ENCODE measurements at regions not wholly inside any gene's neighbourhood (a gene's known extent, or its start where the extent isn't known, plus 50 kb on each side); places are given as distances from the start of the nearest gene placed in this dataset.

DNA sequence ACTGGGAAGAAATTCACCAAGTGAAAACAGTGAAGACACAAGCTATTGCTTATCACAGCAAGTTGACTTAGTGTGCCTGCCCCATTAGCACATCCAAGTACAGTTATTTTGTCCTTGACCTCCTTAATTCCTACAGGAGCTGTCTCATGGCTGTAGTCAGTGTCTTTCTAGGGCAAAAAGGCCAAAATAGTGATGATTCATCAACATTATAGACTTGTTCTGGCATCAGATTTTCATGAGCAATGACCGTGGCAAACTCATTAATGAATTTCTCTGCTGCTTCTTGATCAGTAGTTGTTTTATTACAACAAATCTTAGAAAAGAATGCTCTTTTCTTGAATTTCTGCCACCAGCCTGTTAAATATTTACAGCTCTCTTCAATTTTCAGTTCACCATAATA, 1169.3 kb upstream of the DDX18 start:
- intact Hi-C loops (cut with DNase I): no loop called here
- DNase-seq (ENCODE audit: low spot score) (no peak), ATAC-seq (no peak)

- intact Hi-C loops (cut with DNase I): no loop called here
- no peak for ATAC-seq
- no peak for DNase-seq (ENCODE audit: low spot score)
These were observed 1145.8 kb upstream of the DDX18 start for GRCh38 chr2:116668691-116669090.

DNA sequence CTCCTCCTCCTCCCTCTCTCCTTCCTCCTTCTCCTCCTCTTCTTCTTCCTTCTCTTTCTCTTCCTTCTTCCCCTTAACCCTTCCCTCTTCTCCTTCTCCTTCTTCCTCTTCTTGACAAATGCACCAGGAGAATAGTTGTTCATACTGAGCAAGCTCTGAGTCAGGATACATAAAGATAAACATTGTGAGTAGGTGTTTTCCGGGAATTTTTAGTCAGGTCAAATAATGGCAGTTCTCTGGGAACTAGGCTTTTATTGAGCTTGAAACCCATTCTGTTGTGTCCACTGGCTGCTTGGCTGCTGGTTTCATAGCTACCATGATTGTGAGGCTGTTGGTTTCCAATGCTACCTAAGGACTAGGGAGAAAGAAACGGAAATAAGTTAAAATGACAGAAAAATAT, 1144.7 kb upstream of the DDX18 start:
- DNase-seq (ENCODE audit: low spot score) (no peak), ATAC-seq (no peak)
- intact Hi-C loops (cut with DNase I): no loop called here

- no peak for DNase-seq (ENCODE audit: low spot score)
- ATAC-seq: no peak
- intact Hi-C loops (cut with DNase I): no loop called here
These were observed 1140.3 kb upstream of the DDX18 start for GRCh38 chr2:116674188-116674587.

- DNase-seq (ENCODE audit: low spot score): no peak
- ATAC-seq: no peak
- intact Hi-C loops (cut with DNase I): no loop called here
These were observed 1137.7 kb upstream of the DDX18 start for GRCh38 chr2:116676776-116677175.

- ATAC-seq (no peak), DNase-seq (ENCODE audit: low spot score) (no peak)
- intact Hi-C loops (cut with DNase I): no loop called here
These were observed 1134.1 kb upstream of the DDX18 start for GRCh38 chr2:116680256-116680936.

DNA sequence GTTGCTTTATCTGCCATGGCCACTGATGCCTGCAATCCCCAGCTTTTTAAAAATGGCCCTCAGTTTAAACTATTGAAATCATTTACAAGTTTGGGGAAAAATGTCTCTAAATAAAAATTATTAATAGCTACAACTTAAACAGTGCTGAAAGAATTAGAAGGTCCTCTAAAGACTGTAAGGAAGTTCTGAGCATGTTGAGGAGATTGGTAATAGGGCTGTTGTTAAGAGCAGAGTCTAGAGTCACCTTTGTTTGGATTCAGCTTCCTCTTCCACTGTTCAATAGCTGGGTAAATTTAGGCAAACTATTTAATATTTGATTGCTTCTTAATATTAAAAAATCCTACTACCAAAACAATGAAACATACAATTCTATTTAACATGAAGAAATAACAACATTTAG, 1127.1 kb upstream of the DDX18 start:
- intact Hi-C loops (cut with DNase I): no loop called here

DNA sequence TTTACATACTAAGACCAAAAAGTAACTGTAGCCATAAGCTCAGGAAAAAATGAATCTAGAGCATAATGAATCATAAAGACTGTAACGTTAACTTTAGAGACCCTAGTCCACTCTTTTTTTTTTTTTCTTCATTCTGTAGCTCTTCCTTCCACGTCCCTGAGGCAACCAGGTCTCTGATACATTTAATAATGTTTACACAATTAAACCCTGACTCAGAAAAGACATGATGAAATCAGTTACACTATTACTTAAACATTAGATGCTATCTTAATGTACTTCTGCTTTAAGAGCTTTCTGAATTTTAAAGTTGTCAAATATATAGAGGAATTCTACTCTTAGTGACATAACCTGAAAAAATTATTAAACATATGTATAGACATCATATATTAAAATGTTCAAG, 1121.5 kb upstream of the DDX18 start:
- DNase-seq (ENCODE audit: low spot score) (no peak), ATAC-seq (no peak)
- intact Hi-C loops (cut with DNase I): no loop called here

More for the DNA sequence above, 1127.1 kb upstream of the DDX18 start:
- DNase-seq (ENCODE audit: low spot score): no peak
- no peak for ATAC-seq

DNA sequence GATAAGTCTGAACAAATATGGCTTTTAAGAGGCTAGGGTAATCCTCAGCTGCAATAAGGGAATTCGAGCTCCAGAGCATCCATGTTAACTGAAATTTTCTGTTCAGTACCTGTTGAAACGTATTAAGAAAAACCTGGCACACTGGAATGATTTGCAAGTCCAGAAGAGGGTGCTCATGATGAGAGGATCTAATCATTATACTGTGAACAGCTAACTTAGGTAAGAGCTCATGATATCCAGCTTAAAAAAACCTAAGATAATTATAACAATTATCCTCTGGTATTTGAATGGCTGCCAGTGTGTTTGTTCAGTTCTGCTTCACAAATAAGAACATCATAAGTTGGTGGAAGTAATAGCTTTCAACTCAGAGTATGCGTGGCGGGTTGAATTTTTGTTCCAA, 1118.3 kb upstream of the DDX18 start:
- ATAC-seq: no peak
- DNase-seq (ENCODE audit: low spot score): no peak
- intact Hi-C loops (cut with DNase I): no loop called here

DNA sequence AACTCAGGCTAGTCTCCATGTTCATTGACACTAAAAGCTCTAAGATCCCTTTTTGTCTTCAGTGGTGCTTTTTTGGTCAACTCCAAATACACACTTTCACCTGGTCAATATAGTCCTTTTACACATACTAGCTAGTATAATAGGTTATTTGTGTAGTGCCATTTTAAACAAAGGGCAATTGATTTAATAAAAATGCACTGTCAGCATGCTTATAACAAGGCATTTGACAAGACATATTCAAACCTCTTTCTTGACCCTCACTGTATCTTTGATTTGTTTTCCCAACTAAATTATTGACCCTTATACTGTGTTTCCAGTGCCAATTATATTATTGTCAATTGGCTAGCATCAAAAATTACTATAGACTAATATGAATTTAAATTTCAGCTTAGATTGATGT, 1117.6 kb upstream of the DDX18 start:
- ATAC-seq (no peak), DNase-seq (ENCODE audit: low spot score) (no peak)
- intact Hi-C loops (cut with DNase I): no loop called here

GRCh38 chr2:116706396-116706795, 1108.1 kb upstream of the DDX18 start:
- intact Hi-C loops (cut with DNase I): no loop called here
- ATAC-seq (no peak), DNase-seq (ENCODE audit: low spot score) (no peak)

DNA sequence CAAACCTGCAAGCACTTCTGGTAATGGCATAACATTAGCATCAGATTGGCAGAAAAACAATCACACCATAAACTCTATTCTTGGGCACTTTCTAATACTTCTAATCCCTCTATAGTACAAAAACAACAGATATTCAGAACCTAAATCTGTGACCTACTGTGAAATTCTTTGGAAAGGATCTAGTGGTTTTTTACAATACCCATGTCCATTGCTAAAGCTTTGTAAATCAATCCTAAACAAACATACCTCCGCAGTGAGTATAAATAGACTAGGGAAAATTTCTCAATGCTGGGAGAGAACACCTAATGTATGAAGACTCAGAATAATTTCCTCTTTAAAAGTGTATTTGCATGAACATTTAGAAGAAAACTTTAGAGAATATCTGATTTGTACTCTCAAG, 1098.5 kb upstream of the DDX18 start:
- intact Hi-C loops (cut with DNase I): no loop called here
- ATAC-seq: no peak
- no peak for DNase-seq (ENCODE audit: low spot score)

DNA sequence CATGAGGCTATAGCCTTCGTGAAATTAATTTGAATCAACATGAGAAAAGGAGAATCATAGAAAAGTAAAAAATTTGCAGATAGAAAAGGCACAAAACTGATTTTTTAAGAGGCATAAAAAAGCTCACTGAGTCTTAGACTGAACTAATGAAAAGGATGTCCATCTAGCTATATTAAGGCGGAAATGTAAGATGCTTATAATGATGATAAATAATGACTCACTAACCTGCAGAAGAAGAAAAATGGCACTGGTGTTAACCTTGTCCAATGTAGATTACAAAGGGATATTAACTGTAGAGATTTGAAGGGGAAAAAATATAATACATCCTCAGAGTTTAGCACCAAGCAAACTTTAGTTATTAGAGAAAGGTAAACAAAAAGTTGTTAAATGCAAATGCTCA, 1098.0 kb upstream of the DDX18 start:
- intact Hi-C loops (cut with DNase I): no loop called here
- DNase-seq (ENCODE audit: low spot score): no peak
- ATAC-seq: no peak

GRCh38 chr2:116717832-116718231, 1096.7 kb upstream of the DDX18 start:
- intact Hi-C loops (cut with DNase I): no loop called here
- DNase-seq (ENCODE audit: low spot score) (no peak), ATAC-seq (no peak)

GRCh38 chr2:116718451-116718850, 1096.0 kb upstream of the DDX18 start:
- DNase-seq (ENCODE audit: low spot score): no peak

GRCh38 chr2:116719836-116720235, 1094.7 kb upstream of the DDX18 start:
- intact Hi-C loops (cut with DNase I): no loop called here
- ATAC-seq (no peak), DNase-seq (ENCODE audit: low spot score) (no peak)

More at GRCh38 chr2:116718451-116718850, 1096.0 kb upstream of the DDX18 start:
- ATAC-seq: no peak
- intact Hi-C loops (cut with DNase I): no loop called here

- ATAC-seq (no peak), DNase-seq (ENCODE audit: low spot score) (no peak)
- intact Hi-C loops (cut with DNase I): no loop called here
These were observed 1089.9 kb upstream of the DDX18 start for GRCh38 chr2:116724550-116724949.

DNA sequence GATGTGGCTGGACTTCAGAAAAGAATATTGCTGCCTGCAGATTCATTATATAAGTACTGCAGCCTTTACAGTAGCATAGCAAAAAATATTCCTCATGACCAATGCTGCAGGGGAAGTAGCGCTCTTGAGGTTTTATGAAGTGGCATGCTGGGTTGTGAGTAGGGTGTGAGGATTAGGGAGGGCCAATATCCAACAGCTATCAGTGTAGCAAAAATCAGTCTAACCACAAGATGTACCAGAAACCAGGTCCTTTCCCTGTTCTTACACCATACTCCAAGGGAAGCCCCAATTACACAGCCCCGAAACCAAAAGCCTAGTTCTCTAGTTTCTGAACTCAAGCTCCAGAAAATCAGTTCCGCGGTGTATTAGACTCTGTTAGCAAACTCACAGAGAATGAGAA, 1082.2 kb upstream of the DDX18 start:
- intact Hi-C loops (cut with DNase I): no loop called here
- DNase-seq (ENCODE audit: low spot score): no peak
- no peak for ATAC-seq

DNA sequence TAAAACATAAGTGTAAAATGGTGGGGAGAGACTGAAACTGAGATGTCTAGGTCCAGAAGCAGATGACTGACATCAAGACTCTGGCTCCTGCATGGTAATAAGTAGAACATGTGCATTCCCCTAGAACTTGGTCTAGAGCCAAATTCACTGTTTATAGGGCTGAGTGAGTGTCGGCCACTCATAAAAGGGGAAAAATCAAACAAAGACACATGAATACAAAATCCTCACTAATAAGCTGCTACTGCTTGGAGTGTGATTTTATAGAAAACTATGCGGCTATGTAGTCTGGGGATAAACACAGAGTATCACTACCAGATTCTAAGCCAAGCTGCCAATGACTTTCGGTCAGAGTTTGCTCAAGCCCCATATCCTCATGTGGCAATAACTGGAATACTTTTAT, 1080.8 kb upstream of the DDX18 start:
- ATAC-seq: no peak
- no peak for DNase-seq (ENCODE audit: low spot score)
- intact Hi-C loops (cut with DNase I): no loop called here

GRCh38 chr2:116737951-116738350, 1076.5 kb upstream of the DDX18 start:
- DNase-seq (ENCODE audit: low spot score): no peak
- intact Hi-C loops (cut with DNase I): no loop called here
- ATAC-seq: no peak

DNA sequence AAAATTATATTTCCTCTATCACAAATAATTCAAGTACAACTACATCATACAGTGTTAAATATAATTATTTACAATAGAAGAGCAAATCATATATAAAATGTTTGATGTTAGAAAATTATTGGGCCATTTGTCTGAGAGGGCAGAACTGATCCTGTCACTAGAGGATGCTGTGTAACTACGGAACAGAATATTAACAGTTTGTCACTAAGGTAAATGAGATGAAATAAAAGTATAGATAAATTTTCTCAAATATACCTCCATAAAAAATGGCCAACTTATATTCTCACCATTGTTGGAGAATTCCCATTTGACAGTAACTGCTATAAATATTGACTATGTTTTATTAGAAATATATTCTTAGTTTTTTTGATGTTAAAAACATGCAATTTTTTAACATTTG, 1067.4 kb upstream of the DDX18 start:
- ATAC-seq: no peak
- intact Hi-C loops (cut with DNase I): no loop called here
- DNase-seq (ENCODE audit: low spot score): no peak

GRCh38 chr2:116749994-116750393, 1064.5 kb upstream of the DDX18 start:
- no peak for ATAC-seq
- intact Hi-C loops (cut with DNase I): no loop called here
- DNase-seq (ENCODE audit: low spot score): no peak

All from sciatic nerve (tissue), 2 donors.